ENCODE measurements at regions not wholly inside any gene's neighbourhood (a gene's known extent, or its start where the extent isn't known, plus 50 kb on each side); places are given as distances from the start of the nearest gene placed in this dataset.

- TF ChIP-seq, protein P1, sequence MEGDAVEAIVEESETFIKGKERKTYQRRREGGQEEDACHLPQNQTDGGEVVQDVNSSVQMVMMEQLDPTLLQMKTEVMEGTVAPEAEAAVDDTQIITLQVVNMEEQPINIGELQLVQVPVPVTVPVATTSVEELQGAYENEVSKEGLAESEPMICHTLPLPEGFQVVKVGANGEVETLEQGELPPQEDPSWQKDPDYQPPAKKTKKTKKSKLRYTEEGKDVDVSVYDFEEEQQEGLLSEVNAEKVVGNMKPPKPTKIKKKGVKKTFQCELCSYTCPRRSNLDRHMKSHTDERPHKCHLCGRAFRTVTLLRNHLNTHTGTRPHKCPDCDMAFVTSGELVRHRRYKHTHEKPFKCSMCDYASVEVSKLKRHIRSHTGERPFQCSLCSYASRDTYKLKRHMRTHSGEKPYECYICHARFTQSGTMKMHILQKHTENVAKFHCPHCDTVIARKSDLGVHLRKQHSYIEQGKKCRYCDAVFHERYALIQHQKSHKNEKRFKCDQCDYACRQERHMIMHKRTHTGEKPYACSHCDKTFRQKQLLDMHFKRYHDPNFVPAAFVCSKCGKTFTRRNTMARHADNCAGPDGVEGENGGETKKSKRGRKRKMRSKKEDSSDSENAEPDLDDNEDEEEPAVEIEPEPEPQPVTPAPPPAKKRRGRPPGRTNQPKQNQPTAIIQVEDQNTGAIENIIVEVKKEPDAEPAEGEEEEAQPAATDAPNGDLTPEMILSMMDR (IDR thresholded peaks at IDR 0.05 in 2 of 3, conservative IDR thresholded peaks at IDR 0.05 in 1 of 3; ENCODE audit: control insufficient read depth in 2 of 3, extremely low read depth in 1 of 3, insufficient read depth in 1 of 3, low read depth in 3 of 3, low read length in 3 of 3): no peak
- TF ChIP-seq SMAD1 (IDR thresholded peaks at IDR 0.05; ENCODE audit: low read depth, partially characterized antibody): no peak
- TF ChIP-seq ZNF592 (IDR thresholded peaks at IDR 0.05): no peak
- TF ChIP-seq IKZF2 (IDR thresholded peaks at IDR 0.05): no peak
- TF ChIP-seq ZZZ3 (IDR thresholded peaks at IDR 0.05; ENCODE audit: control insufficient read depth, insufficient read length, low read depth): no peak
- TF ChIP-seq, protein P2, sequence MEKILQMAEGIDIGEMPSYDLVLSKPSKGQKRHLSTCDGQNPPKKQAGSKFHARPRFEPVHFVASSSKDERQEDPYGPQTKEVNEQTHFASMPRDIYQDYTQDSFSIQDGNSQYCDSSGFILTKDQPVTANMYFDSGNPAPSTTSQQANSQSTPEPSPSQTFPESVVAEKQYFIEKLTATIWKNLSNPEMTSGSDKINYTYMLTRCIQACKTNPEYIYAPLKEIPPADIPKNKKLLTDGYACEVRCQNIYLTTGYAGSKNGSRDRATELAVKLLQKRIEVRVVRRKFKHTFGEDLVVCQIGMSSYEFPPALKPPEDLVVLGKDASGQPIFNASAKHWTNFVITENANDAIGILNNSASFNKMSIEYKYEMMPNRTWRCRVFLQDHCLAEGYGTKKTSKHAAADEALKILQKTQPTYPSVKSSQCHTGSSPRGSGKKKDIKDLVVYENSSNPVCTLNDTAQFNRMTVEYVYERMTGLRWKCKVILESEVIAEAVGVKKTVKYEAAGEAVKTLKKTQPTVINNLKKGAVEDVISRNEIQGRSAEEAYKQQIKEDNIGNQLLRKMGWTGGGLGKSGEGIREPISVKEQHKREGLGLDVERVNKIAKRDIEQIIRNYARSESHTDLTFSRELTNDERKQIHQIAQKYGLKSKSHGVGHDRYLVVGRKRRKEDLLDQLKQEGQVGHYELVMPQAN (conservative IDR thresholded peaks at IDR 0.05): no peak
Observed at GRCh38 chr20:22931653-22932608, 103.2 kb upstream of the SSTR4 start (continued).

Measured in GM12878 (cell line).